Liver (tissue), 8 donors: ENCODE measurements at regions not wholly inside any gene's neighbourhood (a gene's known extent, or its start where the extent isn't known, plus 50 kb on each side); places are given as distances from the start of the nearest gene placed in this dataset.

ENCODE experiments used
- DNase-seq: peaks from one replicate; pipeline ENCODE4 v3.0.0-alpha.2; 2017; ENCODE audit warnings: low spot score
- H3K27ac ChIP-seq, 2 donors: one replicate each; pipeline ENCODE4 v1.7.0; 2013; ENCODE audit warnings: inconsistent platforms in 2 of 2, low read length in 2 of 2, control low read depth in 1 of 2, low read depth in 1 of 2, mild to moderate bottlenecking in 1 of 2
- H3K27me3 ChIP-seq, 4 donors: one replicate each; pipeline versions ENCODE4 v1.6.1 to v1.7.0; 2013; ENCODE audit warnings: low read length in 3 of 4, inconsistent platforms in 1 of 4, mild to moderate bottlenecking in 1 of 4, moderate library complexity in 1 of 4; ENCODE audit not compliant: control insufficient read depth in 4 of 4, insufficient read depth in 4 of 4
- H3K36me3 ChIP-seq, 4 donors: one replicate each; pipeline versions ENCODE4 v1.6.1 to v1.7.0; 2013; ENCODE audit warnings: low read length in 3 of 4, mild to moderate bottlenecking in 3 of 4, low read depth in 1 of 4, moderate library complexity in 1 of 4; ENCODE audit not compliant: control insufficient read depth in 4 of 4, insufficient read depth in 3 of 4
- H3K4me1 ChIP-seq, 4 donors: one replicate each; pipeline versions ENCODE4 v1.6.1 to v1.7.0; 2013; ENCODE audit warnings: low read length in 3 of 4, mild to moderate bottlenecking in 3 of 4, moderate library complexity in 1 of 4; ENCODE audit not compliant: control insufficient read depth in 4 of 4, insufficient read depth in 4 of 4
- H3K4me3 ChIP-seq, 3 donors: one replicate each; pipeline versions ENCODE4 v1.6.1 to v1.7.0; 2013; ENCODE audit warnings: low read length in 3 of 3, control low read depth in 1 of 3, low read depth in 1 of 3, mild to moderate bottlenecking in 1 of 3
- H3K9ac ChIP-seq, 2 donors: one replicate each; pipeline ENCODE4 v1.7.0; 2013; ENCODE audit warnings: low read length in 2 of 2, mild to moderate bottlenecking in 2 of 2, moderate library complexity in 2 of 2, control low read depth in 1 of 2, low read depth in 1 of 2
- H3K9me3 ChIP-seq, 4 donors: one replicate each; pipeline versions ENCODE4 v1.6.1 to v1.7.0; 2013; ENCODE audit warnings: low read length in 3 of 4; ENCODE audit not compliant: control insufficient read depth in 4 of 4
- ATF3 ChIP-seq: IDR thresholded peaks from 2 replicates; pipeline ENCODE4 v1.6.1; 2016; ENCODE audit warnings: antibody characterized with exemption
- CTCF ChIP-seq: fragments of 150-350 bp; IDR thresholded peaks from 2 replicates; pipeline ENCODE4 v1.5.1; 2017; ENCODE audit warnings: improper control_type of control experiment, low read depth, low read length; ENCODE audit not compliant: missing input control
- EGR1 ChIP-seq, 2 donors: IDR thresholded peaks; 2 replicates each; pipeline ENCODE4 v1.6.1; 2016 to 2018; ENCODE audit warnings: antibody characterized with exemption in 2 of 2, low read depth in 2 of 2
- FOXA1 ChIP-seq: IDR thresholded peaks from 2 replicates; pipeline ENCODE4 v1.6.1; 2016; ENCODE audit warnings: antibody characterized with exemption
- FOXA2 ChIP-seq: IDR thresholded peaks from 2 replicates; pipeline ENCODE4 v1.6.1; 2016; ENCODE audit warnings: antibody characterized with exemption
- HNF4A ChIP-seq, 2 donors: conservative IDR thresholded peaks; 2 replicates each; pipeline ENCODE4 v1.6.1; 2016; ENCODE audit warnings: antibody characterized with exemption in 2 of 2, mild to moderate bottlenecking in 2 of 2
- HNF4G ChIP-seq: IDR thresholded peaks from 2 replicates; pipeline ENCODE4 v1.6.1; 2016; ENCODE audit warnings: antibody characterized with exemption
- JUND ChIP-seq, 2 donors: IDR thresholded peaks; 2 replicates each; pipeline ENCODE4 v1.6.1; 2016; ENCODE audit warnings: antibody characterized with exemption in 2 of 2
- MAX ChIP-seq: IDR thresholded peaks from 2 replicates; pipeline ENCODE4 v1.6.1; 2016; ENCODE audit warnings: antibody characterized with exemption
- NR2F2 ChIP-seq: IDR thresholded peaks from 2 replicates; pipeline ENCODE4 v1.6.1; 2016; ENCODE audit warnings: antibody characterized with exemption
- RAD21 ChIP-seq, 2 donors: IDR thresholded peaks; 2 replicates each; pipeline ENCODE4 v1.6.1; 2016; ENCODE audit warnings: antibody characterized with exemption in 2 of 2, mild to moderate bottlenecking in 2 of 2
- REST ChIP-seq: IDR thresholded peaks from 2 replicates; pipeline ENCODE4 v1.6.1; 2016; ENCODE audit warnings: antibody characterized with exemption, mild to moderate bottlenecking
- RXRA ChIP-seq, 2 donors: IDR thresholded peaks; 2 replicates each; pipeline ENCODE4 v1.6.1; 2017 to 2018; ENCODE audit warnings: antibody characterized with exemption in 2 of 2, mild to moderate bottlenecking in 1 of 2
- SP1 ChIP-seq: IDR thresholded peaks from 2 replicates; pipeline ENCODE4 v1.6.1; 2018; ENCODE audit warnings: antibody characterized with exemption, mild to moderate bottlenecking
- TAF1 ChIP-seq: conservative IDR thresholded peaks from 2 replicates; pipeline ENCODE4 v1.6.1; 2016; ENCODE audit warnings: antibody characterized with exemption, mild to moderate bottlenecking
- YY1 ChIP-seq: IDR thresholded peaks from 2 replicates; pipeline ENCODE4 v1.6.1; 2016; ENCODE audit warnings: antibody characterized with exemption, mild to moderate bottlenecking
- ZBTB33 ChIP-seq: IDR thresholded peaks from 2 replicates; pipeline ENCODE4 v1.6.1; 2016; ENCODE audit warnings: antibody characterized with exemption
- WGBS: extraction: QIAGEN DNeasy Blood & Tissue Kit; methylation state at CpG from one replicate; pipeline ENCODE4 v1.1.7; 2013; 5-methylcytosine and 5-hydroxymethylcytosine counted together
- donor health status: healthy.
- donor health status: healthy.
- donor health status: healthy.
- donor health status: healthy.
- donor health status: healthy.

GRCh38 chr14:38143659-38144505 lies 63.8 kb upstream of the SSTR1 start:
- no peak overlapping the region for H3K9ac ChIP-seq
- TF ChIP-seq ATF3 (no peak), NR2F2 (no peak), RXRA (IDR thresholded peaks at IDR 0.05) (no peak), TAF1 (no peak), JUND (IDR thresholded peaks at IDR 0.05) (no peak), MAX (no peak), HNF4G (no peak), HNF4A (conservative IDR thresholded peaks at IDR 0.05) (no peak), EGR1 (IDR thresholded peaks at IDR 0.05; ENCODE audit: low read depth in 2 of 2) (no peak), FOXA2 (no peak), CTCF (no peak), RAD21 (IDR thresholded peaks at IDR 0.05) (no peak), FOXA1 (no peak), SP1 (no peak), ZBTB33 (no peak), YY1 (no peak), REST (no peak)
- no peak for DNase-seq
- 55% methylated on average over 6 of the region's 6 CpGs for WGBS
- H3K4me3 ChIP-seq, result no peak overlapping the region
- H3K36me3 ChIP-seq, result no peaks in the 10 kb centered on the region
- no peaks in the 10 kb centered on the region for H3K27me3 ChIP-seq
- H3K9me3 ChIP-seq, result no peaks in the 10 kb centered on the region
- H3K4me1 ChIP-seq, result no peaks in the 10 kb centered on the region
- no peak overlapping the region for H3K27ac ChIP-seq
